ENCODE measurements at regions not wholly inside any gene's neighbourhood (a gene's known extent, or its start where the extent isn't known, plus 50 kb on each side); places are given as distances from the start of the nearest gene placed in this dataset.

DNA sequence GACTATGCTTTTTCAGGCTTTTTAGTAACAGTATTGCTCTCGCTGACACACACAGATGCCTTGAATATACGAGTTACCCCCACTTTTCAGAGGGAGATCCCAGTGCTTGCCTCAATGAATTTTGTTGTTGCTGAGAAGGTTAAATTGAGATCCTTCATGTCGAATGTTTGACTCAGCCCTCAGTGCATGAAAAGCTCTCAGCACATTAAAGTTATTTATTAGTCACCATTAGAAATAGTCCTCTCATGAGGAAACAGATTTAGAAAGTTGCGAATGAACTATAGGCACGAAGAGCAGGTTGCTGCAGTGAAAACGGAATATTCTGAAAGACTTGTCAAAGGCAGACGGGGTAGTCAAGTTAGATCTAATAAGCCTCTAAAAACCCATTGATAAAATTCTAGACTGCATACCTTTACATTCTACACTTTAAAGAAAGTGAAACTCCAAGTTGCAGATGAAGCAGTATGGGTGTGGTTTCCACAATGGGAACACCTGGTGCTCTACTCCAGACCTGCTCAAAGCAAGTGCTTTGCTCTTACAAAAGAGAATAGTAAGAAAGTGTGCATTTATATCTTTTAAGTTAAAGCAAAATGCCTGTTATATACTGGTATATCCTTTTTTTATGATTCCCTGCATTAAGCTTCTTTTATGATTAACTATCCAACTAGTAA, 238.1 kb downstream of the MAF start:
- Histone ChIP-seq H3K36me3 (ENCODE audit: insufficient read depth, low read length) (no peaks in the 10 kb centered on the region), H2AFZ (ENCODE audit: low read depth, low read length) (no peak overlapping the region), H3K9me3 (ENCODE audit: insufficient read depth, low read depth, low read length) (peaks cover 8% of the 10 kb centered on the region), H3K27ac (ENCODE audit: low read depth, low read length) (no peak overlapping the region), H3K79me2 (ENCODE audit: insufficient read depth, low read length) (no peaks in the 10 kb centered on the region), H3K27me3 (ENCODE audit: insufficient read depth, low read length) (no peaks in the 10 kb centered on the region), H3K4me2 (ENCODE audit: low read length) (no peak overlapping the region), H3K4me3 (ENCODE audit: insufficient read depth, low read depth, low read length) (no peak overlapping the region), H3K9ac (ENCODE audit: low read length) (no peak overlapping the region), H3K4me1 (ENCODE audit: insufficient read depth, low read length) (no peaks in the 10 kb centered on the region), H4K20me1 (ENCODE audit: insufficient read depth, low read length) (no peaks in the 10 kb centered on the region)
- no peak overlapping the region for H3K27ac Mint-ChIP-seq (ENCODE audit: unreplicated experiment)
- DNase-seq (ENCODE audit: low read depth) = no peak
- H3K4me1 Mint-ChIP-seq (ENCODE audit: low read depth, unreplicated experiment) = no peaks in the 10 kb centered on the region
- FAIRE-seq = no peak
- H3K4me3 Mint-ChIP-seq (ENCODE audit: unreplicated experiment) = no peak overlapping the region
- no peaks in the 10 kb centered on the region for H3K36me3 Mint-ChIP-seq (ENCODE audit: low read depth, unreplicated experiment)
- no peak for TF ChIP-seq EZH2 (IDR thresholded peaks at IDR 0.05; ENCODE audit: insufficient read depth, low read length)
- TF ChIP-seq, protein P1, sequence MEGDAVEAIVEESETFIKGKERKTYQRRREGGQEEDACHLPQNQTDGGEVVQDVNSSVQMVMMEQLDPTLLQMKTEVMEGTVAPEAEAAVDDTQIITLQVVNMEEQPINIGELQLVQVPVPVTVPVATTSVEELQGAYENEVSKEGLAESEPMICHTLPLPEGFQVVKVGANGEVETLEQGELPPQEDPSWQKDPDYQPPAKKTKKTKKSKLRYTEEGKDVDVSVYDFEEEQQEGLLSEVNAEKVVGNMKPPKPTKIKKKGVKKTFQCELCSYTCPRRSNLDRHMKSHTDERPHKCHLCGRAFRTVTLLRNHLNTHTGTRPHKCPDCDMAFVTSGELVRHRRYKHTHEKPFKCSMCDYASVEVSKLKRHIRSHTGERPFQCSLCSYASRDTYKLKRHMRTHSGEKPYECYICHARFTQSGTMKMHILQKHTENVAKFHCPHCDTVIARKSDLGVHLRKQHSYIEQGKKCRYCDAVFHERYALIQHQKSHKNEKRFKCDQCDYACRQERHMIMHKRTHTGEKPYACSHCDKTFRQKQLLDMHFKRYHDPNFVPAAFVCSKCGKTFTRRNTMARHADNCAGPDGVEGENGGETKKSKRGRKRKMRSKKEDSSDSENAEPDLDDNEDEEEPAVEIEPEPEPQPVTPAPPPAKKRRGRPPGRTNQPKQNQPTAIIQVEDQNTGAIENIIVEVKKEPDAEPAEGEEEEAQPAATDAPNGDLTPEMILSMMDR (IDR thresholded peaks at IDR 0.05; ENCODE audit: insufficient read depth, low read depth, low read length) = no peak
- H3K9me3 Mint-ChIP-seq (ENCODE audit: unreplicated experiment) = peaks cover 4% of the 10 kb centered on the region
- H3K27me3 Mint-ChIP-seq (ENCODE audit: low read depth, unreplicated experiment) = peaks cover 10% of the 10 kb centered on the region

DNA sequence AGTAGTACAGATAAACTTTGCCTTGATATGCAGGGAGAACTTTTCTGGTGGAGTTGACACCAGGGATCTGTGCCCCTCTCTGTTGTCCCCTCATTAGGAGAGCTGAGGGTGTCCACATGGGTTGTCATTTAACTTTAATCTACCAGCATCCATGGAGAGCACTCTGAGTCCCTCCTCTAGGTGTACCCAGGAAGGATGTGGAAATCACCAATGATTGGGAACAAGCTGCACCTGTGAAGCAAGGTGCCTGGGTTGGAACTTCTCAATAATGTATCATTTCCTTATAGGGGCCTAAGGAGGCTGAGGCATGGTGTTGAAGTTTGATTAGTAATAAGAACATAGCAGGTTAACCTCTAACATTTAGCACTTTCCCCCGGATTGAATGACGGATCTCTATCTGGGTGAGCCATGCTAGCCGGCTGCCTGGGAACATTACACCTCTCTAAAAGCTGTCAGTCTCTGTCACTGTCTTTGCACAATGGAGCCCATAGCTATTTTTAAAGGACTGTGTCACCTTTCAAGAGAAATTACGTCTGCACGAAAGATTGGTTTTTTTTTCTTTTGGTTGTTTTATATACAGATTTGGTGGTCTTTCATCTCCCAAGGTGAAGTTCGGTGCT, 239.3 kb downstream of the MAF start:
- no peak for DNase-seq (ENCODE audit: low read depth)
- no peaks in the 10 kb centered on the region for H3K36me3 Mint-ChIP-seq (ENCODE audit: low read depth, unreplicated experiment)
- no peaks in the 10 kb centered on the region for H4K20me1 ChIP-seq (ENCODE audit: insufficient read depth, low read length)
- H3K27me3 ChIP-seq (ENCODE audit: insufficient read depth, low read length) = no peaks in the 10 kb centered on the region
- FAIRE-seq = no peak
- H3K27me3 Mint-ChIP-seq (ENCODE audit: low read depth, unreplicated experiment) = peaks cover 10% of the 10 kb centered on the region
- H3K9me3 ChIP-seq (ENCODE audit: insufficient read depth, low read depth, low read length) = peaks cover 8% of the 10 kb centered on the region
- no peak overlapping the region for H3K9ac ChIP-seq (ENCODE audit: low read length)
- H3K27ac Mint-ChIP-seq (ENCODE audit: unreplicated experiment) = no peak overlapping the region
- no peak overlapping the region for H3K4me3 ChIP-seq (ENCODE audit: insufficient read depth, low read depth, low read length)
- no peak overlapping the region for H3K4me2 ChIP-seq (ENCODE audit: low read length)
- H3K79me2 ChIP-seq (ENCODE audit: insufficient read depth, low read length) = no peaks in the 10 kb centered on the region
- peaks cover 4% of the 10 kb centered on the region for H3K9me3 Mint-ChIP-seq (ENCODE audit: unreplicated experiment)
- no peaks in the 10 kb centered on the region for H3K36me3 ChIP-seq (ENCODE audit: insufficient read depth, low read length)
- H2AFZ ChIP-seq (ENCODE audit: low read depth, low read length) = no peak overlapping the region
- no peak overlapping the region for H3K27ac ChIP-seq (ENCODE audit: low read depth, low read length)
- no peak for TF ChIP-seq EZH2 (IDR thresholded peaks at IDR 0.05; ENCODE audit: insufficient read depth, low read length)
- TF ChIP-seq, protein P1 (IDR thresholded peaks at IDR 0.05; ENCODE audit: insufficient read depth, low read depth, low read length) = no peak
- H3K4me1 ChIP-seq (ENCODE audit: insufficient read depth, low read length) = no peaks in the 10 kb centered on the region
- H3K4me1 Mint-ChIP-seq (ENCODE audit: low read depth, unreplicated experiment) = peaks cover 4% of the 10 kb centered on the region
- no peak overlapping the region for H3K4me3 Mint-ChIP-seq (ENCODE audit: unreplicated experiment)

DNA sequence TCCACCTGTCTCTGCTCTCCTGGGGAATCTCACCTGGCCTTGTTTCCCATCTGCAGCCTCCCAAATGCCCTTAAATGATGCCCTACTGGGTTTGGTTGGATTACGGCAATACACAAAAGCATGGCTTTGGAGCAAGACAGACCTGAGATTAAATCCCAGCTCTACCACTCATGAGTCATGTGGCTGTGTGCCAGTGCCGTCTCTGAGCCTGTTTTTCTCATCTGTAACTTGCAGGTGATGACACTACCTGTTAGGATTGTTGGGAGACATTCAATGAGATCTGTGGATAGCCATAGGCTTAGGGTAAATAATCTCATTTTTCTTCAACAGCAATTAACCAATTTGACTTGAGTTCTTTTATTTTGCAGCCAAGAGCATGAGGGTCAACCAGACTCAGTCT, 240.3 kb downstream of the MAF start:
- Mint-ChIP-seq H3K27me3 (ENCODE audit: low read depth, unreplicated experiment) (peaks cover 10% of the 10 kb centered on the region), H3K27ac (ENCODE audit: unreplicated experiment) (no peak overlapping the region), H3K4me3 (ENCODE audit: unreplicated experiment) (no peak overlapping the region), H3K36me3 (ENCODE audit: low read depth, unreplicated experiment) (no peaks in the 10 kb centered on the region), H3K9me3 (ENCODE audit: unreplicated experiment) (peaks cover 4% of the 10 kb centered on the region), H3K4me1 (ENCODE audit: low read depth, unreplicated experiment) (peaks cover 4% of the 10 kb centered on the region)
- no peaks in the 10 kb centered on the region for H4K20me1 ChIP-seq (ENCODE audit: insufficient read depth, low read length)
- H3K36me3 ChIP-seq (ENCODE audit: insufficient read depth, low read length) = no peaks in the 10 kb centered on the region
- FAIRE-seq (no peak), DNase-seq (ENCODE audit: low read depth) (no peak)
- H3K27ac ChIP-seq (ENCODE audit: low read depth, low read length) = no peak overlapping the region
- H3K4me1 ChIP-seq (ENCODE audit: insufficient read depth, low read length) = no peaks in the 10 kb centered on the region
- no peaks in the 10 kb centered on the region for H3K79me2 ChIP-seq (ENCODE audit: insufficient read depth, low read length)
- no peak overlapping the region for H3K4me2 ChIP-seq (ENCODE audit: low read length)
- TF ChIP-seq, protein P1 (IDR thresholded peaks at IDR 0.05; ENCODE audit: insufficient read depth, low read depth, low read length) = no peak
- TF ChIP-seq EZH2 (IDR thresholded peaks at IDR 0.05; ENCODE audit: insufficient read depth, low read length) = no peak
- H3K9me3 ChIP-seq (ENCODE audit: insufficient read depth, low read depth, low read length) = peaks cover 8% of the 10 kb centered on the region
- no peak overlapping the region for H3K9ac ChIP-seq (ENCODE audit: low read length)
- H3K27me3 ChIP-seq (ENCODE audit: insufficient read depth, low read length) = no peaks in the 10 kb centered on the region
- no peak overlapping the region for H3K4me3 ChIP-seq (ENCODE audit: insufficient read depth, low read depth, low read length)
- no peak overlapping the region for H2AFZ ChIP-seq (ENCODE audit: low read depth, low read length)
